ENCODE measurements at regions not wholly inside any gene's neighbourhood (a gene's known extent, or its start where the extent isn't known, plus 50 kb on each side); places are given as distances from the start of the nearest gene placed in this dataset.

- no peaks in the 10 kb centered on the region for H3K36me3 ChIP-seq
- no peak overlapping the region for H3K27ac ChIP-seq
- H3K4me3 ChIP-seq (ENCODE audit: low read depth, low read length), result no peak overlapping the region
- no peak for TF ChIP-seq CTCF (IDR thresholded peaks at IDR 0.05; ENCODE audit: low read depth, low read length)
- no peaks in the 10 kb centered on the region for H3K27me3 ChIP-seq (ENCODE audit: insufficient read depth, low read depth, severe bottlenecking)
- H3K9me3 ChIP-seq (ENCODE audit: severe bottlenecking), result no peaks in the 10 kb centered on the region
- DNase-seq, result no peak
Observed at GRCh38 chr11:100555931-100556330, 131.2 kb upstream of the ARHGAP42 start.

GRCh38 chr11:100556781-100557180 is 130.3 kb upstream of the ARHGAP42 start:
- no peak overlapping the region for H3K27ac ChIP-seq
- H3K36me3 ChIP-seq, result no peaks in the 10 kb centered on the region
- no peaks in the 10 kb centered on the region for H3K9me3 ChIP-seq (ENCODE audit: severe bottlenecking)
- no peaks in the 10 kb centered on the region for H3K27me3 ChIP-seq (ENCODE audit: insufficient read depth, low read depth, severe bottlenecking)
- no peak for TF ChIP-seq CTCF (IDR thresholded peaks at IDR 0.05; ENCODE audit: low read depth, low read length)
- no peak overlapping the region for H3K4me3 ChIP-seq (ENCODE audit: low read depth, low read length)
- no peak for DNase-seq

GRCh38 chr11:100557830-100558611 is 129.1 kb upstream of the ARHGAP42 start:
- no peak for TF ChIP-seq CTCF (IDR thresholded peaks at IDR 0.05; ENCODE audit: low read depth, low read length)
- H3K36me3 ChIP-seq, result no peaks in the 10 kb centered on the region
- no peak overlapping the region for H3K27ac ChIP-seq
- no peaks in the 10 kb centered on the region for H3K27me3 ChIP-seq (ENCODE audit: insufficient read depth, low read depth, severe bottlenecking)
- no peak overlapping the region for H3K4me3 ChIP-seq (ENCODE audit: low read depth, low read length)
- no peaks in the 10 kb centered on the region for H3K9me3 ChIP-seq (ENCODE audit: severe bottlenecking)
- DNase-seq, result no peak

- Histone ChIP-seq H3K27me3 (ENCODE audit: insufficient read depth, low read depth, severe bottlenecking) (no peaks in the 10 kb centered on the region), H3K9me3 (ENCODE audit: severe bottlenecking) (no peaks in the 10 kb centered on the region), H3K4me3 (ENCODE audit: low read depth, low read length) (no peak overlapping the region), H3K27ac (no peak overlapping the region), H3K36me3 (no peaks in the 10 kb centered on the region)
- TF ChIP-seq CTCF (IDR thresholded peaks at IDR 0.05; ENCODE audit: low read depth, low read length), result no peak
- DNase-seq, result no peak
Observed at GRCh38 chr11:100560606-100561005, 126.5 kb upstream of the ARHGAP42 start.

- no peaks in the 10 kb centered on the region for H3K9me3 ChIP-seq (ENCODE audit: severe bottlenecking)
- H3K27ac ChIP-seq, result no peak overlapping the region
- H3K27me3 ChIP-seq (ENCODE audit: insufficient read depth, low read depth, severe bottlenecking), result no peaks in the 10 kb centered on the region
- DNase-seq, result no peak
- no peak for TF ChIP-seq CTCF (IDR thresholded peaks at IDR 0.05; ENCODE audit: low read depth, low read length)
- no peak overlapping the region for H3K4me3 ChIP-seq (ENCODE audit: low read depth, low read length)
- H3K36me3 ChIP-seq, result no peaks in the 10 kb centered on the region
Observed at GRCh38 chr11:100561323-100561722, 125.8 kb upstream of the ARHGAP42 start.

- H3K9me3 ChIP-seq (ENCODE audit: severe bottlenecking), result no peaks in the 10 kb centered on the region
- no peak for TF ChIP-seq CTCF (IDR thresholded peaks at IDR 0.05; ENCODE audit: low read depth, low read length)
- no peaks in the 10 kb centered on the region for H3K36me3 ChIP-seq
- no peaks in the 10 kb centered on the region for H3K27me3 ChIP-seq (ENCODE audit: insufficient read depth, low read depth, severe bottlenecking)
- no peak for DNase-seq
- no peak overlapping the region for H3K4me3 ChIP-seq (ENCODE audit: low read depth, low read length)
- no peak overlapping the region for H3K27ac ChIP-seq
Observed at GRCh38 chr11:100562128-100562527, 125.0 kb upstream of the ARHGAP42 start.

Data from WERI-Rb-1 (cell line).